Neuronal stem cell (in vitro differentiated cells): ENCODE measurements at regions not wholly inside any gene's neighbourhood (a gene's known extent, or its start where the extent isn't known, plus 50 kb on each side); places are given as distances from the start of the nearest gene placed in this dataset.

ENCODE experiments used
- DNase-seq: peaks from one replicate; pipeline ENCODE4 v3.0.0-alpha.2; 2013; ENCODE audit warnings: low spot score
- H2AFZ ChIP-seq: one replicate; pipeline ENCODE4 v1.6.1; 2013; ENCODE audit warnings: mild to moderate bottlenecking, low read length, inconsistent platforms
- H2AK5ac ChIP-seq: 2 replicates; pipeline ENCODE4 v1.6.1; 2013; ENCODE audit warnings: low read depth, mild to moderate bottlenecking, inconsistent platforms, low read length, moderate library complexity, mixed read lengths
- H2BK120ac ChIP-seq: 2 replicates; pipeline ENCODE4 v1.6.1; 2013; ENCODE audit warnings: low read depth, mild to moderate bottlenecking, inconsistent platforms, low read length, moderate library complexity, mixed read lengths
- H2BK12ac ChIP-seq: one replicate; pipeline ENCODE4 v1.6.1; 2013; ENCODE audit warnings: low read length, inconsistent platforms
- H2BK15ac ChIP-seq: 2 replicates; pipeline ENCODE4 v1.6.1; 2013; ENCODE audit warnings: mild to moderate bottlenecking, low read length, inconsistent platforms, mixed read lengths
- H2BK5ac ChIP-seq: one replicate; pipeline ENCODE4 v1.6.1; 2013; ENCODE audit warnings: inconsistent platforms, mild to moderate bottlenecking, low read length, moderate library complexity
- H3K14ac ChIP-seq: one replicate; pipeline ENCODE4 v1.6.1; 2013; ENCODE audit warnings: low read length, inconsistent platforms
- H3K18ac ChIP-seq: 2 replicates; pipeline ENCODE4 v1.6.1; 2013; ENCODE audit warnings: low read length, inconsistent platforms
- H3K23ac ChIP-seq: 2 replicates; pipeline ENCODE4 v1.6.1; 2013; ENCODE audit warnings: low read depth, mild to moderate bottlenecking, mixed read lengths, low read length, inconsistent platforms; ENCODE audit not compliant: poor library complexity
- H3K27ac ChIP-seq: replicated peaks from 3 replicates; pipeline ENCODE4 v1.5.1; 2013; ENCODE audit warnings: low read length, inconsistent platforms
- H3K27me3 ChIP-seq, 3 experiments: 2 replicates each; pipeline ENCODE4 v1.6.1; 2013; ENCODE audit warnings: low read length in 3 of 3, mild to moderate bottlenecking in 2 of 3, inconsistent platforms in 1 of 3, low read depth in 1 of 3, mixed read lengths in 1 of 3, moderate library complexity in 1 of 3; ENCODE audit not compliant: control insufficient read depth in 3 of 3, insufficient read depth in 3 of 3
- H3K36me3 ChIP-seq, 2 donors: replicated peaks in 1 of 2; 2 replicates each; pipeline ENCODE4 v1.6.1; 2013; ENCODE audit warnings: low read length in 2 of 2; ENCODE audit not compliant: control insufficient read depth in 2 of 2, insufficient read depth in 2 of 2
- H3K4ac ChIP-seq: 2 replicates; pipeline ENCODE4 v1.6.1; 2013; ENCODE audit warnings: inconsistent platforms, mild to moderate bottlenecking, low read length, moderate library complexity
- H3K4me1 ChIP-seq, 2 donors: 1 replicate in 1 of 2; 2 replicates in 1 of 2; pipeline ENCODE4 v1.6.1; 2013; ENCODE audit warnings: low read length in 2 of 2, low read depth in 1 of 2; ENCODE audit not compliant: control insufficient read depth in 2 of 2, insufficient read depth in 1 of 2
- H3K4me2 ChIP-seq: one replicate; pipeline ENCODE4 v1.6.1; 2013; ENCODE audit warnings: mild to moderate bottlenecking, low read length, inconsistent platforms; ENCODE audit not compliant: insufficient read depth, poor library complexity, severe bottlenecking
- H3K4me3 ChIP-seq, 2 donors: 2 replicates each; pipeline ENCODE4 v1.5.1; 2013; ENCODE audit warnings: low read length in 2 of 2, mild to moderate bottlenecking in 2 of 2, inconsistent platforms in 1 of 2, moderate library complexity in 1 of 2
- H3K79me1 ChIP-seq: one replicate; pipeline ENCODE4 v1.6.1; 2013; ENCODE audit warnings: low read depth, mild to moderate bottlenecking, inconsistent platforms, low read length, moderate library complexity
- H3K9ac ChIP-seq: one replicate; pipeline ENCODE4 v1.6.1; 2013; ENCODE audit warnings: mild to moderate bottlenecking, low read depth, low read length, inconsistent platforms; ENCODE audit not compliant: poor library complexity
- H3K9me3 ChIP-seq, 2 donors: replicated peaks in 1 of 2; 2 replicates each; pipeline versions ENCODE3 to v1.6.1; 2013; ENCODE audit warnings: low read length in 2 of 2, mild to moderate bottlenecking in 2 of 2, inconsistent platforms in 1 of 2, low read depth in 1 of 2, mixed read lengths in 1 of 2, moderate library complexity in 1 of 2; ENCODE audit not compliant: control insufficient read depth in 2 of 2, insufficient read depth in 1 of 2
- H4K8ac ChIP-seq: one replicate; pipeline ENCODE4 v1.6.1; 2013; ENCODE audit warnings: low read depth, mild to moderate bottlenecking, inconsistent platforms, low read length, moderate library complexity
- H4K91ac ChIP-seq: one replicate; pipeline ENCODE4 v1.6.1; 2013; ENCODE audit warnings: low read length, low read depth, mild to moderate bottlenecking, inconsistent platforms; ENCODE audit not compliant: poor library complexity
- WGBS, 2 donors: extraction: QIAGEN DNeasy Blood & Tissue Kit; methylation state at CpG; one replicate each; pipeline ENCODE4 v1.1.7; 2013; ENCODE audit warnings: missing lambda C conversion rate in 2 of 2, mixed read lengths in 1 of 2; ENCODE audit not compliant: insufficient read length in 2 of 2, insufficient replicate concordance in 1 of 2; ENCODE audit errors: extremely low coverage in 2 of 2; 5-methylcytosine and 5-hydroxymethylcytosine counted together

DNA sequence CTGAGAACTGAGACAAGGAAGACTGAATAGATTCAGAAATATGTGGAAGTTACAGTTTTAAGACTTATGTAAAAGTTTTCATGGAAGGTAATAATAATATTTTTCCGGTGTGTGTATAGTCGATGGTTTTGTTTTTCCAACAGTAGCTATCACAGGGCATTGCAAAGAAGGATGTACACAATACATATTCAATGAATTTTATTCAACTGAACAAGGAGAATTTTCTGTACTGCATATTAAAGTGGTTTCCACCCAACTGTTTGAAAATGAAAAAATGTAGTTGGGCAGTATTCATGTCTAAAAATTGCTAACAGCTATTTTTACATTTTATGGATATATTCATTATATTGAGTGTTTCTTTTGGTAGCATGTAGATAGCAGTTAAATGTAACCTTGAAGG lies 350.3 kb upstream of the ATP10A start:
- no peak overlapping the region for H4K91ac ChIP-seq
- H2BK12ac ChIP-seq: no peak overlapping the region
- H3K9me3 ChIP-seq: no peaks in the 10 kb centered on the region
- no peak overlapping the region for H3K18ac ChIP-seq
- no peak overlapping the region for H3K23ac ChIP-seq
- H3K4me2 ChIP-seq: no peak overlapping the region
- no peak overlapping the region for H3K4me3 ChIP-seq
- H3K79me1 ChIP-seq: no peaks in the 10 kb centered on the region
- H3K27me3 ChIP-seq: peaks cover 0 to 1% (median 0%) of the 10 kb centered on the region in 3 experiments
- no peak overlapping the region for H4K8ac ChIP-seq
- no peaks in the 10 kb centered on the region for H3K36me3 ChIP-seq
- H2BK120ac ChIP-seq: no peak overlapping the region
- H2AK5ac ChIP-seq: no peak overlapping the region
- no peak overlapping the region for H3K27ac ChIP-seq
- H2BK15ac ChIP-seq: no peak overlapping the region
- DNase-seq: no peak
- no peak overlapping the region for H3K14ac ChIP-seq
- H2BK5ac ChIP-seq: no peak overlapping the region
- no peak overlapping the region for H3K9ac ChIP-seq
- no peak overlapping the region for H3K4ac ChIP-seq
- H2AFZ ChIP-seq: no peak overlapping the region
- WGBS, 2 donors: no CpG with 5 or more reads among the region's 2 CpGs
- no peaks in the 10 kb centered on the region for H3K4me1 ChIP-seq

- DNase-seq: no peak
- no peak overlapping the region for H3K4me3 ChIP-seq
- H3K9ac ChIP-seq: no peak overlapping the region
- H2BK5ac ChIP-seq: no peak overlapping the region
- no peak overlapping the region for H3K4me2 ChIP-seq
- H3K4ac ChIP-seq: no peak overlapping the region
- H2AFZ ChIP-seq: no peak overlapping the region
- no peak overlapping the region for H3K23ac ChIP-seq
- H2BK12ac ChIP-seq: no peak overlapping the region
- H3K36me3 ChIP-seq: no peaks in the 10 kb centered on the region
- no peak overlapping the region for H2BK15ac ChIP-seq
- H2BK120ac ChIP-seq: no peak overlapping the region
- H2AK5ac ChIP-seq: no peak overlapping the region
- no peak overlapping the region for H3K27ac ChIP-seq
- H4K91ac ChIP-seq: no peak overlapping the region
- H3K18ac ChIP-seq: no peak overlapping the region
- no CpG with 5 or more reads among the region's 1 CpG for WGBS, 2 donors
- H3K14ac ChIP-seq: no peak overlapping the region
- peaks cover 0 to 1% (median 0%) of the 10 kb centered on the region in 3 experiments for H3K27me3 ChIP-seq
- no peaks in the 10 kb centered on the region for H3K79me1 ChIP-seq
- no peaks in the 10 kb centered on the region for H3K9me3 ChIP-seq
- no peaks in the 10 kb centered on the region for H3K4me1 ChIP-seq
- no peak overlapping the region for H4K8ac ChIP-seq
Observed at GRCh38 chr15:26212109-26212508, 349.0 kb upstream of the ATP10A start.

- no peak overlapping the region for H4K91ac ChIP-seq
- no CpG with 5 or more reads among the region's 3 CpGs for WGBS, 2 donors
- no peak overlapping the region for H2BK5ac ChIP-seq
- no peak overlapping the region for H2BK12ac ChIP-seq
- no peak overlapping the region for H2BK15ac ChIP-seq
- H3K23ac ChIP-seq: no peak overlapping the region
- no peaks in the 10 kb centered on the region for H3K36me3 ChIP-seq
- H2BK120ac ChIP-seq: no peak overlapping the region
- H2AFZ ChIP-seq: no peak overlapping the region
- DNase-seq: no peak
- no peak overlapping the region for H3K4me2 ChIP-seq
- no peak overlapping the region for H3K9ac ChIP-seq
- H3K18ac ChIP-seq: no peak overlapping the region
- no peak overlapping the region for H3K27ac ChIP-seq
- H3K4ac ChIP-seq: no peak overlapping the region
- H3K79me1 ChIP-seq: no peaks in the 10 kb centered on the region
- no peak overlapping the region for H3K14ac ChIP-seq
- H3K9me3 ChIP-seq: no peaks in the 10 kb centered on the region
- H3K4me3 ChIP-seq: no peak overlapping the region
- no peaks in the 10 kb centered on the region for H3K4me1 ChIP-seq
- no peak overlapping the region for H4K8ac ChIP-seq
- H3K27me3 ChIP-seq: peaks cover 0 to 1% (median 0%) of the 10 kb centered on the region in 3 experiments
- H2AK5ac ChIP-seq: no peak overlapping the region
Observed at GRCh38 chr15:26210980-26211379, 347.9 kb upstream of the ATP10A start.

DNA sequence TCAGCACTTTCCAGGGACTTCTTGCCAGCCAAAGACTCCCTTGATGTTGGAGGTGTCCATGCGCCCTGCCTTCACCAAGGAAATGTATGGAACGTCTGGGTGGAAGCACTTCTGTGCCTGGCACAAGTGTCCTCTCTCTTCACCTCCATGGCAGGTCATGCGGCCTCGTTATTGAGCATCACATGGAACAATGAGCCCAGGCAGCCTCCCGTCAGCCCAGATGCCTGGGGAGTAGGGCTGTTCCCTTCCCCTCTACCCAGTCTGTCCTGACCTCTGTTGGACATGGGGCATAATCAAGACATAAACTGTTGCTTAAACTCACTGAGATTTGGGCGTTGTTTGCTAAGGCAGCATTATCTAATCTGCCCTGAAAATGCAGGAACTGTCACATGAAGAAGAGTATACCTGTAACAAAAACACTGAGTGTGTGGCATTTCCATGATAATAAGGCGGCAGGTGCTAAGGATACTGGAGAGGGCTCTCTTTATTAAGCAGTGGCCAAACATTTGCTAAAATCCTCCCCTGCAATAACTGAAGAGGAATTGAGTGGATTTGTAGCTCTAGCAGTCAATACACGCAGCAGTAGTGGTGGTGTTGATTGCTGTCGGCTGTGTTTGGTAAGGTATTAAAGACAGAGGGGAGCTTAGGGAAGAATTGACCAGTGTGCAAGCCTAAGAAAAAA lies 338.2 kb upstream of the ATP10A start:
- Histone ChIP-seq H3K27ac (no peak overlapping the region), H3K18ac (no peak overlapping the region), H4K91ac (no peak overlapping the region), H2BK5ac (no peak overlapping the region), H3K27me3 (no peaks in the 10 kb centered on the region), H3K4me3 (no peak overlapping the region), H3K9me3 (no peaks in the 10 kb centered on the region), H4K8ac (no peak overlapping the region), H2BK15ac (no peak overlapping the region), H2BK12ac (no peak overlapping the region), H2BK120ac (no peak overlapping the region), H3K4ac (no peak overlapping the region), H2AK5ac (no peak overlapping the region), H3K14ac (no peak overlapping the region), H3K4me1 (peaks cover 0 to 7% of the 10 kb centered on the region in 2 donors), H3K36me3 (no peaks in the 10 kb centered on the region), H3K23ac (no peak overlapping the region), H3K79me1 (no peaks in the 10 kb centered on the region), H3K9ac (no peak overlapping the region), H2AFZ (no peak overlapping the region), H3K4me2 (no peak overlapping the region)
- DNase-seq: no peak
- no CpG with 5 or more reads among the region's 9 CpGs for WGBS, 2 donors
